Ecto neural progenitor cell (in vitro differentiated cells): ENCODE measurements at regions not wholly inside any gene's neighbourhood (a gene's known extent, or its start where the extent isn't known, plus 50 kb on each side); places are given as distances from the start of the nearest gene placed in this dataset.
"Not testable (repeated sequence)": the region's sequence is repeated elsewhere in the genome, so short reads cannot be mapped to it uniquely, and the experiment has no call there.

ENCODE experiments used
- DNase-seq: peaks from one replicate; pipeline ENCODE4 v3.0.0-alpha.2; 2018; ENCODE audit warnings: low spot score

GRCh38 chr4:132266374-132266773, 882.7 kb upstream of the PCDH10 start:
- no peak for DNase-seq

- no peak for DNase-seq
Measured at GRCh38 chr4:132267321-132267720, 881.8 kb upstream of the PCDH10 start.

- no peak for DNase-seq
Measured at GRCh38 chr4:132269303-132269990, 879.6 kb upstream of the PCDH10 start.

GRCh38 chr4:132275583-132276121, 873.4 kb upstream of the PCDH10 start:
- DNase-seq: no peak

- DNase-seq: no peak
Measured at GRCh38 chr4:132276185-132276584, 872.9 kb upstream of the PCDH10 start.

- no peak for DNase-seq
Measured at GRCh38 chr4:132276989-132277388, 872.1 kb upstream of the PCDH10 start.

- no peak for DNase-seq
Measured at GRCh38 chr4:132281733-132282132, 867.4 kb upstream of the PCDH10 start.

GRCh38 chr4:132284910-132285426, 864.1 kb upstream of the PCDH10 start:
- no peak for DNase-seq

- no peak for DNase-seq
Measured at GRCh38 chr4:132297346-132297745, 851.7 kb upstream of the PCDH10 start.

- no peak for DNase-seq
Measured at GRCh38 chr4:132299841-132300240, 849.3 kb upstream of the PCDH10 start.

GRCh38 chr4:132312521-132312920, 836.6 kb upstream of the PCDH10 start:
- DNase-seq: no peak

GRCh38 chr4:132313852-132314251, 835.2 kb upstream of the PCDH10 start:
- DNase-seq: no peak

GRCh38 chr4:132316738-132317137, 832.4 kb upstream of the PCDH10 start:
- DNase-seq: no peak

- no peak for DNase-seq
Measured at GRCh38 chr4:132317923-132318322, 831.2 kb upstream of the PCDH10 start.

GRCh38 chr4:132328761-132329160, 820.3 kb upstream of the PCDH10 start:
- DNase-seq: no peak

GRCh38 chr4:132330994-132331393, 818.1 kb upstream of the PCDH10 start:
- no peak for DNase-seq

- DNase-seq: no peak
Measured at GRCh38 chr4:132332932-132333723, 816.0 kb upstream of the PCDH10 start.

GRCh38 chr4:132333724-132334047, 815.4 kb upstream of the PCDH10 start:
- no peak for DNase-seq

GRCh38 chr4:132334081-132334480, 815.0 kb upstream of the PCDH10 start:
- DNase-seq: no peak

GRCh38 chr4:132344924-132345828, 803.9 kb upstream of the PCDH10 start:
- DNase-seq: no peak

GRCh38 chr4:132346016-132346415, 803.1 kb upstream of the PCDH10 start:
- DNase-seq: no peak

- DNase-seq: not testable (repeated sequence)
Measured at GRCh38 chr4:132351606-132352005, 797.5 kb upstream of the PCDH10 start.
